Activated CD8-positive, alpha-beta T cell treated with anti-CD3 and anti-CD28 coated beads for 36 hours (primary cell): ENCODE measurements at regions not wholly inside any gene's neighbourhood (a gene's known extent, or its start where the extent isn't known, plus 50 kb on each side); places are given as distances from the start of the nearest gene placed in this dataset.

Source experiments
- ATAC-seq: fragments of 200-7000 bp; cut with Tn5 transposase; one replicate; pipeline ENCODE4 v1.10.0; 2021; ENCODE audit warnings: mild to moderate bottlenecking, moderate library complexity
- CTCF ChIA-PET: fragments of 350-600 bp; sonication (Branson Sonifier 250); formaldehyde crosslinking; loops from one replicate; lab custom pipeline; 2021; ENCODE audit warnings: antibody characterized with exemption; lab: Charles Lee
- POLR2A ChIA-PET: fragments of 350-600 bp; sonication (Branson Sonifier 250); formaldehyde crosslinking; loops from one replicate; lab custom pipeline; 2021; ENCODE audit warnings: antibody characterized with exemption; lab: Charles Lee
- DNase-seq: peaks from one replicate; pipeline ENCODE4 v3.0.0-alpha.2; 2020
- H3K27ac Mint-ChIP-seq: one replicate; pipeline ENCODE4 v1.8.0; 2021; ENCODE audit warnings: mild to moderate bottlenecking, mixed read lengths
- H3K27me3 Mint-ChIP-seq: one replicate; pipeline ENCODE4 v1.8.0; 2021; ENCODE audit warnings: mixed read lengths
- H3K36me3 Mint-ChIP-seq: one replicate; pipeline ENCODE4 v1.8.0; 2021; ENCODE audit warnings: low read depth, mixed read lengths
- H3K4me1 Mint-ChIP-seq: one replicate; pipeline ENCODE4 v1.8.0; 2021; ENCODE audit warnings: low read depth, mixed read lengths
- H3K4me3 Mint-ChIP-seq: one replicate; pipeline ENCODE4 v1.8.0; 2021; ENCODE audit warnings: mild to moderate bottlenecking, moderate library complexity, mixed read lengths
- H3K9me3 Mint-ChIP-seq: one replicate; pipeline ENCODE4 v1.8.0; 2021; ENCODE audit warnings: mixed read lengths
- intact Hi-C: fragments of 100-400 bp; cut with micrococcal nuclease; formaldehyde crosslinking; loops from one replicate; pipeline ENCODE4 v1.10.0; 2022
- TF ChIP-seq, protein P1 (sequence below): fragments of 200-600 bp; IDR thresholded peaks from one replicate; pipeline ENCODE4 v1.8.0; 2022; ENCODE audit warnings: antibody characterized with exemption, mild to moderate bottlenecking

DNA sequence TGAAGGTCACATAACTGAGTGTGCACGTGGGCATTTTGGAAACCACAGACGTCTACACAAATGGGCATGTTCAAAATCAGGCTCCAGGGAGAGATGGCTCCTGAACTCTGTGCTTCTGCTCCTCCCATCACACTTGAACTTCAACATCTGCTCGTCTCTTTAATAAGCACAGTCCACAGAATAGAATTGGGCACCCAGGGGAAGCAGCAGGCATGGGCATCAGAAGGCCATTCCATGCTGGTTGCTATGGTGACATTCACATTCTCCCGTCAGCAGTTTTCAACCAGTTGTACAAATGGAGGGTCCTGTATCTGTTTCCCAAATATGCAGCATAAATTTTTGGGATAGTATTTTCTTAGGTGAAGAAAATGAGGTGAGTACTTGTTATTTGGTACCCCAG is 183.7 kb upstream of the COPS8 start:
- Mint-ChIP-seq H3K27ac (no peak overlapping the region), H3K9me3 (no peaks in the 10 kb centered on the region), H3K4me3 (no peak overlapping the region), H3K4me1 (no peaks in the 10 kb centered on the region), H3K27me3 (peaks cover 8% of the 10 kb centered on the region), H3K36me3 (no peaks in the 10 kb centered on the region)
- POLR2A ChIA-PET: no interaction called here
- TF ChIP-seq, protein P1, sequence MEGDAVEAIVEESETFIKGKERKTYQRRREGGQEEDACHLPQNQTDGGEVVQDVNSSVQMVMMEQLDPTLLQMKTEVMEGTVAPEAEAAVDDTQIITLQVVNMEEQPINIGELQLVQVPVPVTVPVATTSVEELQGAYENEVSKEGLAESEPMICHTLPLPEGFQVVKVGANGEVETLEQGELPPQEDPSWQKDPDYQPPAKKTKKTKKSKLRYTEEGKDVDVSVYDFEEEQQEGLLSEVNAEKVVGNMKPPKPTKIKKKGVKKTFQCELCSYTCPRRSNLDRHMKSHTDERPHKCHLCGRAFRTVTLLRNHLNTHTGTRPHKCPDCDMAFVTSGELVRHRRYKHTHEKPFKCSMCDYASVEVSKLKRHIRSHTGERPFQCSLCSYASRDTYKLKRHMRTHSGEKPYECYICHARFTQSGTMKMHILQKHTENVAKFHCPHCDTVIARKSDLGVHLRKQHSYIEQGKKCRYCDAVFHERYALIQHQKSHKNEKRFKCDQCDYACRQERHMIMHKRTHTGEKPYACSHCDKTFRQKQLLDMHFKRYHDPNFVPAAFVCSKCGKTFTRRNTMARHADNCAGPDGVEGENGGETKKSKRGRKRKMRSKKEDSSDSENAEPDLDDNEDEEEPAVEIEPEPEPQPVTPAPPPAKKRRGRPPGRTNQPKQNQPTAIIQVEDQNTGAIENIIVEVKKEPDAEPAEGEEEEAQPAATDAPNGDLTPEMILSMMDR: no peak
- intact Hi-C loops: no loop called here
- DNase-seq (no peak), ATAC-seq (no peak)
- CTCF ChIA-PET: no interaction called here

DNA sequence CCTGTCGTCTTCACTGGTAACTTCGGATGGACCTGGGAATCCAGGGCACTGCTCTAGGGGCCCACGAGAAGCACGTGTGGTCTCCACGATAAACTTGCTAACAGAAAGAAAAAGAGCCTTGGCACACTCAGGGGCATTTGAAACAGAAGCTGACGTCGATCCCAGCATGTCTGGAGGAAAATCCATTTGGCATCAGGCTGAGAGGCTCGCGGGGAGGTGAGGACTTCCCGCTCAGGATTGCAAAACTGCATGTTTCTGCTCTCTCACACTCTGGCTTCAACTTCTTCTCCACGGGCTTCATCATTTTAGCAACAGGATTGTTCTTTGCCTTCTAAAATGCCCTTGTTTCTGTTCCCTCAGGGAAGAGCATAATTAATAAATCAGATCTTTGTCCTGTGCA is 181.7 kb upstream of the COPS8 start:
- Mint-ChIP-seq H3K4me3 (no peak overlapping the region), H3K4me1 (no peaks in the 10 kb centered on the region), H3K27me3 (peaks cover 11% of the 10 kb centered on the region), H3K36me3 (no peaks in the 10 kb centered on the region), H3K27ac (no peak overlapping the region), H3K9me3 (no peaks in the 10 kb centered on the region)
- TF ChIP-seq, protein P1: no peak
- intact Hi-C loops: no loop called here
- CTCF ChIA-PET: no interaction called here
- POLR2A ChIA-PET: no interaction called here
- no peak for ATAC-seq
- DNase-seq: no peak

DNA sequence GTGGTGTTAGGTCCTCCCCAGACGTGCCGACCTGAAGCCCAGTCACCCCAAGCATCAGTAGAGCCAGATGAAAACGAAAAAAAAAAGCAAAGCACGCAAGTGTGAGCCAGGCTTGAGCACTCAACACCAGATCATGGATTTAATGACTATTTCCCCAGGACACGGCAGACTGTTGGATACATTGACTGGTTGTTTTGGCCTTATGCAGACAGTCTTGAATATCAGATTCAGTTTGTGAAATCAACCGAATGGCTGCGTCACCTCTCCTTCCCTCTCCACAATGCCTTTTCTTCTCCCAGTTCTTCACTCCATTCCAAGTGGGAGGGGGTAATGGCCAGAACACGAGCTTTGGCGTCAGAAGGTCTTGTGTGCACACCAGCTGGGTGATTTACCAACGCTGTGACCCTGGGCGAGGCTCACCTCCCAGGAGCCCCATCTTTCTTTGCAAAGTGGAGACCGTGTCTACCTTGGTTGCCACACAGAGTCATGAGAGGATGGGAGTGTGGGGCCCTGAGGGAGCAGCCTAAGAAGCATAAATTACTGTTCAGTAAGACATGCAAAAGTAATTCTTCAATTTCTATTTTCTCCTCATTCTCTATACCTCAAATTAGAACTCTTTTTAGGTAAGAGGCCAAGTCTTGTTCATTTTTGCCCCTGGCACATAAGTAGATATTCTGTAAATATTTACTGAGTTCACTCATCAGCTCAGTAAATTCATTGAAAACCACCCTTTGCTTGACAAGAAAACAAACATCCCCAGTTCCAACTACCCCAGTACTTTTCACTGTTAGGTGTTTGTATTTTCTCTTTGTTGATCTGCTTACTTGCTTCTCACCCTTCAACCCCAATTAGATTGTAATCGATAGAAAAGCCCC is 181.1 kb upstream of the COPS8 start:
- ATAC-seq (no peak), DNase-seq (no peak)
- H3K9me3 Mint-ChIP-seq: no peaks in the 10 kb centered on the region
- POLR2A ChIA-PET: no interaction called here
- CTCF ChIA-PET: no interaction called here
- no peak overlapping the region for H3K4me3 Mint-ChIP-seq
- no peaks in the 10 kb centered on the region for H3K36me3 Mint-ChIP-seq
- peaks cover 11% of the 10 kb centered on the region for H3K27me3 Mint-ChIP-seq
- H3K27ac Mint-ChIP-seq: no peak overlapping the region
- H3K4me1 Mint-ChIP-seq: no peaks in the 10 kb centered on the region
- intact Hi-C loops: no loop called here
- TF ChIP-seq, protein P1: no peak

DNA sequence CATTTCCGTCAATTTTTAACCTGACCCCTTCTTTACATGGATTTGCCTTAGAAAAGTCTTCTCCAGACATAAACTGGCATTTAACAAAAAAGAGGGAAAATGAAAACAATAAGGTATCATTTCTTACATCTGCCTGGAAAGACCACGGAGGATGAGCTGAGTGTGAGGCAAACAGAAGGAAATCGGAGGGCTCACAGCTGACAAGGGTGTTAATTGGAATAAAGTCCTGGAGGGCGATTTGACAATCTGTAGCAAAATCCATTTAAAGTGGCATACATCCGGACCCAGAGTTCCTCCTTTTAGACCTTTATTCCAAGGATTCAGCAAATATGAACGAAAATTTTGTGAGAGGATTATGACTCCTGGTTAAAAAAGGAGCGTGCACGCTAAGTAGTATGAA is 179.7 kb upstream of the COPS8 start:
- DNase-seq: no peak
- Mint-ChIP-seq H3K27me3 (peaks cover 11% of the 10 kb centered on the region), H3K27ac (no peak overlapping the region), H3K4me3 (no peak overlapping the region), H3K9me3 (no peaks in the 10 kb centered on the region), H3K4me1 (no peaks in the 10 kb centered on the region), H3K36me3 (no peaks in the 10 kb centered on the region)
- no peak for ATAC-seq
- TF ChIP-seq, protein P1: no peak
- CTCF ChIA-PET: no interaction called here
- intact Hi-C loops: no loop called here
- POLR2A ChIA-PET: no interaction called here

DNA sequence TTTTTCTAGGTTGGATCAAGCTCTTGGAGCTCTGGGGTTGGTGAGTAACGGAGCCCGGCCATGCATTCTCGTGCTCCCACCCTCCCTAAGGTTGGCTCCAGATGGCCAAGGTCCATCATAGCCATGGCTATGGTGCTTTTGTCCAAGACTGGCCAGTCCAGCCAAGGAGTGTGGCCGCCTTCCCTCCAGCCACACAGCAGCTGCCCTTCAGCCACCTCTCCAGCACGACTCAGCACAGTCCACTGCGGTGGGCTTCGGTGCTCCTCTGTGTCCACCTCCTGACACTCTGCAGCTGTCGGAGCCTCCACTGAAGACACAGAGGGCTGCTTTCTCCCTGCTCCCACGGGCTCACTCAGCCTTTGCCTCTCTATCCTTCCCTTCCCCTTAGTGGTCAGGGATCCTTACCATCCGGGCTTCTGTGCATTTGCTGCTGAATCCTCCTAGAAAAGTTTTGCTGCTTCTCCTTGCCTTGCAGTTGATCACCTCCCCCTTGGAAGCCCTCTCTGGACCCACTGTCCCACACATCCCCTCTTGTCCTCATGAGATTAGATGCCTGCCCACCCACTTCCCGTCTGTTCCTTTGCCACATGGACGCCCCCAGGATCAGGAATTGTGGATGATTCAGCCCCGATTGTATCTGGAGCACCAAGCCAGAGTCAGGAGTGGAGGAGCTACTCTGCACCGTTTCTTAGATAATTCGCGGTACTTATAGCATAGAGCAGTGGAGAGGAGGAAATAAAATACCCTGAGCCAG is 177.1 kb upstream of the COPS8 start:
- intact Hi-C loops: no loop called here
- peaks cover 6% of the 10 kb centered on the region for H3K27me3 Mint-ChIP-seq

More for the DNA sequence above, 177.1 kb upstream of the COPS8 start:
- TF ChIP-seq, protein P1: no peak
- Mint-ChIP-seq H3K36me3 (no peaks in the 10 kb centered on the region), H3K4me3 (no peak overlapping the region), H3K4me1 (no peaks in the 10 kb centered on the region), H3K9me3 (no peaks in the 10 kb centered on the region), H3K27ac (no peak overlapping the region)
- ATAC-seq (no peak), DNase-seq (no peak)
- POLR2A ChIA-PET: no interaction called here
- CTCF ChIA-PET: no interaction called here
